GM21717 (cell line): ENCODE measurements at regions not wholly inside any gene's neighbourhood (a gene's known extent, or its start where the extent isn't known, plus 50 kb on each side); places are given as distances from the start of the nearest gene placed in this dataset.
"Not testable (repeated sequence)": the region's sequence is repeated elsewhere in the genome, so short reads cannot be mapped to it uniquely, and the experiment has no call there.

Experiments used
- ATAC-seq: cut with Tn5 transposase; IDR thresholded peaks from one replicate; pipeline ENCODE4 v1.9.1; 2021; ENCODE audit warnings: mild to moderate bottlenecking, moderate library complexity; ENCODE audit not compliant: unreplicated experiment

GRCh38 chr2:154580767-154581166, 117.7 kb upstream of the KCNJ3 start:
- ATAC-seq: no peak

GRCh38 chr2:154582694-154583093, 115.8 kb upstream of the KCNJ3 start:
- ATAC-seq: not testable (repeated sequence)

GRCh38 chr2:154583274-154583673, 115.2 kb upstream of the KCNJ3 start:
- not testable (repeated sequence) for ATAC-seq

- ATAC-seq: no peak
These were observed 110.8 kb upstream of the KCNJ3 start for GRCh38 chr2:154587739-154588138.

- ATAC-seq: no peak
These were observed 109.7 kb upstream of the KCNJ3 start for GRCh38 chr2:154588838-154589237.

GRCh38 chr2:154589514-154589913, 109.0 kb upstream of the KCNJ3 start:
- ATAC-seq: no peak

- ATAC-seq: no peak
These were observed 107.1 kb upstream of the KCNJ3 start for GRCh38 chr2:154591294-154591820.

GRCh38 chr2:154599189-154599588, 99.3 kb upstream of the KCNJ3 start:
- no peak for ATAC-seq

- ATAC-seq: no peak
These were observed 97.5 kb upstream of the KCNJ3 start for GRCh38 chr2:154600927-154601494.

GRCh38 chr2:154603682-154604081, 94.8 kb upstream of the KCNJ3 start:
- ATAC-seq: no peak

GRCh38 chr2:154608438-154608837, 90.1 kb upstream of the KCNJ3 start:
- ATAC-seq: no peak

GRCh38 chr2:154614906-154615305, 83.6 kb upstream of the KCNJ3 start:
- ATAC-seq: no peak

GRCh38 chr2:154616659-154617058, 81.8 kb upstream of the KCNJ3 start:
- no peak for ATAC-seq

GRCh38 chr2:154620471-154620870, 78.0 kb upstream of the KCNJ3 start:
- ATAC-seq: no peak

GRCh38 chr2:154623819-154624218, 74.7 kb upstream of the KCNJ3 start:
- ATAC-seq: peak; percentile 70

- no peak for ATAC-seq
These were observed 61.0 kb upstream of the KCNJ3 start for GRCh38 chr2:154637456-154637855.

GRCh38 chr2:154638783-154639182, 59.7 kb upstream of the KCNJ3 start:
- no peak for ATAC-seq

- no peak for ATAC-seq
These were observed 58.5 kb upstream of the KCNJ3 start for GRCh38 chr2:154640000-154640399.
